ENCODE measurements at regions not wholly inside any gene's neighbourhood (a gene's known extent, or its start where the extent isn't known, plus 50 kb on each side); places are given as distances from the start of the nearest gene placed in this dataset.

DNA sequence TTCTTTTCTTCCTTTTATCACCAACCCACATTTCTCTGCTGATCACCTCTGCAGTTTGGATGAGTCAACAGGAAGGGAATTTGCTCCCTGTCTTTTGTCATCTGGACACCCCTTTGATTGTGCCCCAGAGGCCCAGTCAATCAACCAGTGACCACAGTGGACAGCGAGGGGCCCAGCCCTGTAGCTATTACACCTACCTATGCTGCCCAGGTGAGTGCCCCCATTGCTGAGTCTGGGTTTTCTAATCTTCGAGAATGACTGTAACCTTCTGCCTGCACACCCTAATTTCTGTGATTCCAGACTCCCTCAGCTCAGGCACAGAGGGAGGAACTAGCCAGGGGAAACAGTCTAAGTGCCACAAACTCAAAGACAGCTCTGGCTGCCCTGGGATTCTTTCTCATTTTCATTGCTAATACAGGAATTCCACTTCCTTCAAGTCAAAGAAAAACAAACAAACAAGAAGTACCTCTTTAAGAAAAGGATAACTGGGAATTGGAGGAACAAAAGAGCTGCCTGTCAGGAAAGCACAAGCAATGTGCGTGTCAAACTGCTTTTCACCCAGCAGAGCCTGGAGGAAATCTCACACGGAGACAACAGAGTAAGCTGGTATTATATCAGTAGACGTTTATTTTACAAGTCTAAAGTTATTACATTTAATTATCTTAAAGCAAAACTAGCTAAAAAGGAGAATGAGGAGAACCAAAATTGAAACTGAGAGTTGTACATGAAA is 311.1 kb downstream of the AJAP1 start:
- no peak for TF ChIP-seq CTCF (IDR thresholded peaks at IDR 0.05)
- TF ChIP-seq POLR2A (IDR thresholded peaks at IDR 0.05), result no peak

All from breast epithelium (tissue), 3 donors.